Dermis microvascular lymphatic vessel endothelial cell (primary cell): ENCODE measurements at regions not wholly inside any gene's neighbourhood (a gene's known extent, or its start where the extent isn't known, plus 50 kb on each side); places are given as distances from the start of the nearest gene placed in this dataset.

Experiments used
- DNase-seq, 2 donors: peaks; one replicate each; pipeline versions ENCODE4 v3.0.0 to v3.0.0-alpha.2; 2010; ENCODE audit warnings: low read depth in 2 of 2

- no peak for DNase-seq
These were observed 101.6 kb upstream of the DLX2 start for GRCh38 chr2:172204309-172204708.

DNA sequence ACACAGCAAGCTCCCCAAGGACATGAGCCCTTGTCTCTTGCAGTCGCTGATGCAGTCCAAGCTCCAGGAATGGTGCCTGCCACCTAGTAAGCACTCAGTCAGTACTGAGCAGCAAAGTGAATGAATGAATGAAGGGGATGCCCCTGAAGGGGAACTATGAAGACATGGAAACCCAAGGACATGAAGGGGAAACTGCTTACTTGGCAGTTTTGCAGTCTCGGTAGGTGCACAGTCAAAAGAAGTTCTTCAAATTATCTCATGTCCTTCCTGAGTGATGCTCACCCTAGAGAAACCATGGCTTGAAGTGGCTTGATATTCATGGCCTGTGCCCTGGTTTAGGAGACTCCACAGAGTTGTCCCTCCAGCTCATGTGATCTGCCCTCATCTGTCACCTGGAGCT is 102.1 kb upstream of the DLX2 start:
- no peak for DNase-seq

DNA sequence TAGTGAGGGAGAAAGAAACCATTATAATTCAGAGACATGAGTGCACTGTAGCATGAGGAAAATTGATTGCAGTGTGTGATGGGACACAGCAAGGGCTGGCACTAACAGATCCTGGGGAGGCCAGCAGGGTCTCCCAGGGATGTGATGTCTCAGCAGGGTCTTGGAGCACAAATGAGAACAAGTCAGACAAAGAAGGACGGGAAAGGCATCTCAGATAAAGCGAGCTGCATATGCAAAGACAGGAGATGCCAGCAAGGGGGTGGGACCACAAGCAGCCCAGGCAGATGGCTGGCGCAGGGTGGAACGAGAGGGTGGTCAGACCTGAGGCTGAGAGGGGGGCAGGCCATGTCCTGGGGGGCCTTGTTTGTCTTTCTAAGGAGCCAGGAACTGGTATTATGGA is 102.6 kb upstream of the DLX2 start:
- no peak for DNase-seq

DNA sequence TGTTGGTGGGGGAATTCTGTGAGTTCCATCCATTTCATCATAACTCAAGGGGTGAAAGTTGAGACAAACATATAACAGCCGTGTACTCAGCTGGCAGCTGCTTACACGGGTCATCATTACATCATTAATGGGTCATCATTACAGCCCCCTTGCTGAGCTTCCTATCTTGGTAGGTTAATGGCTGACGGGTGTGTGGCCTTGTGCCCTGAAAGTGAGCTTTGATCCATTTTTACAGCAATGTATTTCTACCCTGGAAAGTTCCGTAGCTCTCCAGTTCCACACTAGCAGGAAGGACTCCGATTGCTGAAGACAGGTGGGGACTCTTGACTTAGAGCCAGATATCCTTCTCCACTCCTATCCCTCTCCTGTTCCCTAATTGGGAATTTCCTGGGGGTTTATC is 105.2 kb upstream of the DLX2 start:
- DNase-seq = peak; percentile 14 to 51

- DNase-seq = peak; percentile 65 to 77
These were observed 106.2 kb upstream of the DLX2 start for GRCh38 chr2:172208791-172209325.

- DNase-seq = no peak
These were observed 107.9 kb upstream of the DLX2 start for GRCh38 chr2:172210599-172210998.

GRCh38 chr2:172211512-172211911 is 108.8 kb upstream of the DLX2 start:
- no peak for DNase-seq

DNA sequence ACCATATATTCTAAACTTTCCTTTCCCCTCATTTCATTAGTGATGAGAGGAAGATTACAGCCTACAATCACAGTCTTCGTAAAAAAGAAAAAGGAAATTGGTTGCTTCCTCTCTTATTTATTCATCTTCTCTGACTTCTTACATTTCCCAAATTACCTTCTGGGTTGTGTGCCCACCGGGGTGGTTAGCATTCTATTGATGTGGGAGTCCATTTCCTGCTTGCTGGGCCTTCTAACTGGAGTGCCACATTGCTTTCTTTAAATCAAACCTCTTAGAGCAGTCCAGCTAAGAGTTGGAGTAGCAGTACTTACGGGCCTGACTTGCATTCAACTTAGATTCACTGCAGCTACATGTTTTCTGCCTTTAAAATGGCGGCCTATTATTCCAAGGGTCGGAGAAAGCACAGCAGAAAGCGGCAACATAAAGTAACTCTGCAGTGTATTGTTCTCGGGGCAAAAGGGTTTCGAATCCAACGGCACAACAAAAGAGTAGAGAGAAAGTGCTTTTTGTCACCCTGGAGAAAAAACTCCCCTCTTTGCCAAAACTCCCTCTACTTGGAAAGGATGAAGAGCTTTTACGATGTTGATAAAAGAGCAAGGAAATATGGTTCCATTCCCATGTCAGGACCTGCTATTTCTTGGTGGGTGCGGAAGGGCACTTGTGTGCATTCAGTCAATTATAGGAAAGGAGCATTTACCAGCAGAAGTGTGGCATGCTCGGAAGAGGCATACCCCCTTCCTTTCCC is 110.6 kb upstream of the DLX2 start:
- no peak for DNase-seq

- no peak for DNase-seq
These were observed 111.6 kb upstream of the DLX2 start for GRCh38 chr2:172214252-172214651.

DNA sequence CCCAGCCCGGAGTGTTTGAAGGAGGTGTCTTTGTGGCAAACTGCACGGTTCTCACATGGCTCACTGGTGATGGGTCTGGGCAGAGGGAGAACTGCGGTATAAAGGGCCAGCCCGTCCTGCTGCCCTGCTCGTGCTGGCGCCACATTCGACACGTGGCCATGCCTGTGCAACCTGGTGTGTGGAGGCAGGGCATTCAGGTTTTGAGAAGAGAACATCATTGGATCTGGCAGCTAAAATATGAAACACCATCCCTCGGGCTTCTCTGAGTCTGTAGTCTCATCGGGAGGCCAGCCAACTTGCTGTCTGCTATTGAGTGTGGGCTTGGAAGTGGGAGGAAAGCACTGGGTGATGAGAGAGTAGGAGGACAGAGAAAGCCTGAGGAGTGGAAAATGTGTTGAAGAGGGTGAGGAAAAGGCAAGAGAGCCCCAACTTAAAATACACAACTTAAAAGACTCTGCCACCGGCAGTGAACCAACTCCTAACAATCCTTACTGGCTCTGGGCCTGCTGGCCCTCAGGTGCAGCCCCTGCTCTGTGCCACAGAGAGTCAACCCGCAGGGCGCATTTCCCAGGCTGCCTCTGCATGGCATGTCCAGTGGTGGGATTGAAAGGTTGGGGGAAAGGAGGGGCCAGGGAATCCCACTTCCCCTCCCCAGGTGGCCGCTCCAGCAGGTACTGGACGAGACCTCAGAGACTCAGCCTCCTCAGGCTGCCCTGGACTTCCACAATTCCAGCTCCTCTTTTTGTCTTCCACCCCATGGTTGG is 112.7 kb upstream of the DLX2 start:
- DNase-seq = no peak

DNA sequence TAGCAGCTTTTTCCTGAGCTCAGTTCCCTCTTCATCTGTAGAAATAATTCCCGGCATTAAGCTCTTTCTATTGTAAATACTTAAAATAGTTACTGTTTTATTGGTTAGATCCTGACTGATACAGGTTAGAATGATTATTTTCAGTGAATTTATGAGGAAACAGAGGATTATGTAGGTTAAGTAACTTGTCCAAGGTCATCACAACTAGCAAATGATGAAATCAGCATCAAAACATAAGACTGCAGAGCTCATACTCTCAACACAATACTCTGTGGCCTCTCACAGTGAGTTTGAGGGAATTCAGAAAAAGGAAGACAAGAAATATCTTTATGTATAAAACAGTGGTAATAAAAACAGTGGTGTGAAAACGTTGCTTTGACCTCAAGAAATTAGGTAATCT is 113.2 kb upstream of the DLX2 start:
- no peak for DNase-seq

DNA sequence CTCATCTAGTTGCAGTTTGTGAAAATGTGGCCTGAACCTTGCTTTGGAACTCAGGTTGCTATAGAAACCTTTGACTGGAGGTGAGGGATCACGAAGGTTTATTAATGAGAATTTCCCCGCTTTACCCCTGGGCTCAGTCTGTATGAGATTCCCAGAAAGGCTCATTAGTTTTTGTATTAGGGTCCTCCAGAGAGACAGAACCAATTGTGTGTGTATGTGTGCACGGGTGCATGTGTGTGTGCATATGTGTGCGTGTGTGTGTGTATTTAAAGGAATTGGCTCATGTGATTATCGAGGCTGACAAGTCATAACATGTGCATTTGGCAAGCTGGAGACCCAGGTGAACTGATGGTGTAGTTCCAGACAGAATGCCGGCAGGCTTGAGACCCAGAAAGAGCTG is 113.8 kb upstream of the DLX2 start:
- no peak for DNase-seq

GRCh38 chr2:172219201-172219600 is 116.5 kb upstream of the DLX2 start:
- DNase-seq = no peak

DNA sequence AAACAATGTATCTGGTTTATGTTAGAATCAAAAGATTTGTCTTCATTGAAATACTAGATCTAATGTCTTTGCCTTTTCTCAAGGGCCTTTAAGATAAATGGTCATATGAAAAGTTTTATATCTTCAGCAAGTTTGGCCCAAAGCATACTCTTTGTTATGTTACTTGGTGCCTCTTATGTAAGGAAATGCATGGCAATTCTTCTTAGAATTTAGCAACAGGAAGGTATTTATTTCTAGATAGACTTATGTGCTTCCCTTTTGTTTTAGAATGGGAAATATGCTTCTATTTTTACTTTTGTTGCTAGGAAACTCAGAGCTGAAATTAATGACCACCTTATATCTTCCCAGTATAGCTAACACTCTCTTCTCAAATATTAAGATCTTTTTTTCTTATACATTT is 117.4 kb upstream of the DLX2 start:
- peak in 1 of 2 donors; percentile 59 for DNase-seq

DNA sequence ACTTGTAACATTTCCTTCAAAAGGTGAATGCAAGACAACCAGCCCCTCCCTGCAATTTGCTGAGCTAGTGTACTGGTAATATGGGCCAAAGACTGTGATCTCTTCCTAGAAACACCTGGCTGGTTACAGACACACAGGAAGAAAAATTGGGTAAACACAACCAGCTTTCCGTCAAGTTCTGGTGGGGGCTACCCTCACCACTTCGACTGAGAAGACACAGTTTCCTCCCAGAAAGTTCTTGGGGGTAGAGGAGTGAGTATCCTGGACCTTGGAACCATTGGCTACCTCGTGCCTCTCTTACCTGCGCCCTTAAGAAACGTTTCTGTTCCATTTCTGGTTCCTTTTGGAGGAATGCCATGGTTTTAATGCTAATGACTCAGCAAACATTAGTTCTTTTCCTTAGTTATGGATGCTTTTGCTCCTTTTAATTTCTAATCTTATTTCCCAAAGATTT is 120.9 kb upstream of the DLX2 start:
- no peak for DNase-seq

DNA sequence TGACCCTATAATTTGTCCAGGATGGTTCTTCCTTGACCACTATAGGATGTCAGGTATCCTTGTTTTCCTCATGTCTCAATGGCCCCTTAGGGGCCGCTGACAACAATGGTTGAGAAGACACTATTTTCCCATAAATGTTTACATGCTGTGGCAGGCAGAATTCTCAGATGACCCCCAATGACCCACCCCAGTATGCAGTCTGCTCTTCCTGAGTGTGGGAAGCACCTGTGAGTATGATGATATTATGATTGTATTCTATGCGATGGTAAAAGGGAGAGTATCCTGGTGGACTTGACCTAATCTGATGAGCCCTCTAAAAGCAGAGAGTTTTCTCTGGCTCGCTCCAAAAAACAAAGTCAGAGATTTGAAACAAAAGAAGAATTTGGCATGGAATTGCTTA is 123.1 kb upstream of the DLX2 start:
- DNase-seq = peak in 1 of 2 donors; percentile 58

DNA sequence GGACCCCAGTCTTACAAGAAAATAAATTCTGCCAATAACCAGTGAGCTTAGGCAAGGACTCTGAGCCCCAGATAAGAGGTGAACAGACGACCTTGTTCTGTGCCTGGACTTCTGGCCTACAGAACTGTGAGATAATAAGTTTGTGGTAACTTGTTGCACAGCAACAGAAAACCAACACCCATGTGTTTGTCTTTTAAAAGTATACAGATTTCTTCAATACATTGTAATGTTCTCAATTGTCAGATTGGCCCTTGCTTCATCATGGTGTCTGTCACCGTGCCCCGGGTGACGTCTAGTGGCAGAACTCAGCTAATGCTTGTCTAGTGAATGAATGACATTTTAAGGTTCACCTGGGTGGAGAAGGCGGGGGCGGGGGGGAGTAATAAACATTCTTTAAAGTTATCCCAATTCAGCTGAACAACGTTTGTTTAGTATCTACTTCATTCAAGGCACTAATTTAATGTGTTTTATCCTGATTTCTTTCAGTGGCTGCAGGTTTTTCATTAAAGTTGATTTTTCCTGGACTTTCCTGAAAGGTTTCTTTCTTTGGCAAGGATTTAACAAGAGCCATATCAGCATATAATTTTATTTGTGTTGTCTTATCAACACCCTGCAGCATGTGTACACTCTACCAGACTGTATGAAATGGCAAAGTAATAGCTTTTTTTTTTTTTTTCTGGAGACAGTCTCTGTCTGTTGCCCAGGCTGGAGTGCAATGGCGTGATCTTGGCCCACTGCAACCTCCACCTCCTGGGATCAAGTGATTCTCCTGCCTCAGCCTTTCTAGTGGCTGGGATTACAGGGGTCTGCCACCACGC is 123.8 kb upstream of the DLX2 start:
- no peak for DNase-seq

DNA sequence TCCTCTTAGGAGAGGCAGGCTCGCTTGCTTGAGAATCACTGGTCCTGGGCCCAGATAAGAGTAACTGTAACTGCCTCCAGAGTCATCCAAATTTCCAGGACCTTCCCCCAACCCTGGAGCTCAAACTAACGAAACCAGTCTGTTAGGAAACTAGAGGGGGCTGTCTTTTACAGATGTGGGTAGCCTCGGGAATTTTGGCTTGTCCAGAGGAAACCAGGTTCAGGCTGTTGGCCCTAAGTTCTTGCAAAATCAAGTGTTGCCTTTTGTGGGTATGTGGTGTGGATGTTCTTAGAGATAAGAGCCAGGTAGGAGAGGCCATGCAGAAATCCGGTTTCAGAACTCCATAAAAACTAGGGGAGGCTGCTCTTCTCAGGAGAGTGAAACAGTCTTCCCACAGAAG is 125.0 kb upstream of the DLX2 start:
- no peak for DNase-seq

GRCh38 chr2:172228177-172228808 is 125.6 kb upstream of the DLX2 start:
- no peak for DNase-seq

- no peak for DNase-seq
These were observed 126.4 kb upstream of the DLX2 start for GRCh38 chr2:172229125-172229524.

GRCh38 chr2:172230332-172230888 is 127.7 kb upstream of the DLX2 start:
- DNase-seq = no peak
